Epidermal melanocyte (primary cell): ENCODE measurements at regions not wholly inside any gene's neighbourhood (a gene's known extent, or its start where the extent isn't known, plus 50 kb on each side); places are given as distances from the start of the nearest gene placed in this dataset.

Source experiments
- DNase-seq: peaks from one replicate; pipeline ENCODE4 v3.0.0; 2011; ENCODE audit warnings: low spot score; ENCODE audit not compliant: insufficient read length

DNA sequence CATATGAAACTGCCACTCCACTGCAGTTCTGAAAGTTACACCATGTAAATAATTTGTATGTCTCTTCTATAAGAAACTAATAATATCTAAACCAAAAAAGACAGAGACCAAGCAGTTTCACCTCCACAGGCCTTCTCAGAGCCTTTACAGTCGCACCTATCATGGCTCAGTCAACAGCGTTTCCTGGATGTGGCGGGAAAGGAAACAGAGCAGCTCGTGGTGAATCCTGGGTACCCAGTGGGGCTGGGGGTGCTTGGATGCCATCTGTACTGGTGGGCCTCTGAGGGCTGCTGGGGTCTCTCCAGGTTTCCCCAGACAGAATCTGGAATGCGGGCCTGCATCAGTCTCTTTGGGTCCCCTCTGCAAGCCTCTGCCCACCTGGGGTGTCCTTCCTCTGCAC, 100.2 kb upstream of the CASZ1 start:
- no peak for DNase-seq

- no peak for DNase-seq
These were observed 101.0 kb upstream of the CASZ1 start for GRCh38 chr1:10897321-10897980.

DNA sequence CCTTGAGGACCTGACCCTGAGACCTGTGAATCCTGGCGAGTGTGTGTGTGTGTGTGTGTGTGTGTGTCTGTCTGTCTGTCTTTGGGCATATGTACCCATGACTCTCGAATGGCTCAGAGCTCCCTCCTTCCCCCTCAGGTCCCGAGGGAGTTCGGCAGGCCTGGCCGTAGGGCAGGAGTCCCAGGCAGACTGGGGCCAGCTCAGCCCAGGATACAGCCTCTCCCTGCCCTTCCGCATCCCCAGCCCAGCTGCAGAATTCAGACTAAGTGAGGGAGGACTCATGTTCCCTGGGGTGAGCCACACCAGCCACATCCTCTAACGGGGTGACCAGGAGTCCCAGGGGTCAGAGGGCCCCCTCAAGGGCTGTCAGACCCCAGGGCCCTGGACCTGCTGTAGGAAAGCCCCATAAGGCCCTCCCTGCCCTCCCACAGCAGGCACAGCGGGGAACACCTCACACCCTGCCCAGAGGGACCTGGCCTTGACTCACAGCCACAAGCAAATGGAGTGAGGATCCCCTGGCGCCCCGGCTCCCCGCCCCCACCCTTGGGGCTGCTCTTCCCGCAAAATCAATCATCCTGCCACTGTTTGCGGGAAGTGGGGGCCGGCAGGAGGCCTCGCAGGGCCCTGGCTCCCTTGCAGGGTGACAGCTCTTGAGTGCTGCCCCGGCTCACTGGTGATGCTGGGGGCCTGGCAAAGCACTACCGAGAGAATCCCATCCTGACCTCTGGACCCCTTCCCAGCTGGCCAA, 101.7 kb upstream of the CASZ1 start:
- DNase-seq = no peak

- no peak for DNase-seq
These were observed 102.5 kb upstream of the CASZ1 start for GRCh38 chr1:10898921-10899320.

- no peak for DNase-seq
These were observed 103.2 kb upstream of the CASZ1 start for GRCh38 chr1:10899490-10900250.

- DNase-seq = no peak
These were observed 103.8 kb upstream of the CASZ1 start for GRCh38 chr1:10900251-10900651.

DNA sequence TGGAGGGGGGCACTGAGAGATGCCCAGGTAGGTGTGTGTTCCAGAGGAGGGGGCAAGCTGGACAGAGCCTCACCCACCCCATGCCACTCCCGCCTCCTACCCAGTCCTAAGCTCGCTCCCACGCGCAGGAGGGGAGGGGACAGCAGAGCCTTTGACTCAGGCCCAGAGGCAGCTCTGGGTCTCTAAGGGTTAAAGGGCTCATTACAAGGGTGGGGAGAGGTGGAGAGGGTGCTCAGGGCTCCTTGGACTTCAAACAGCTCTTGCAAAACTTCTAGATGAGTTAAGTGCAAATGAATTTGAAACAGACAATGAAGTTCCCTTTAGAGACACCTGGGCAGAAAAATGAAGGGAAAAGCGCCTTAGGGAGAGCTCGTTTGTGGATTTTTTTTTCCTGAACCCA, 104.2 kb upstream of the CASZ1 start:
- peak; percentile 15 for DNase-seq

- DNase-seq = peak; percentile 4
These were observed 104.8 kb upstream of the CASZ1 start for GRCh38 chr1:10901091-10901890.

DNA sequence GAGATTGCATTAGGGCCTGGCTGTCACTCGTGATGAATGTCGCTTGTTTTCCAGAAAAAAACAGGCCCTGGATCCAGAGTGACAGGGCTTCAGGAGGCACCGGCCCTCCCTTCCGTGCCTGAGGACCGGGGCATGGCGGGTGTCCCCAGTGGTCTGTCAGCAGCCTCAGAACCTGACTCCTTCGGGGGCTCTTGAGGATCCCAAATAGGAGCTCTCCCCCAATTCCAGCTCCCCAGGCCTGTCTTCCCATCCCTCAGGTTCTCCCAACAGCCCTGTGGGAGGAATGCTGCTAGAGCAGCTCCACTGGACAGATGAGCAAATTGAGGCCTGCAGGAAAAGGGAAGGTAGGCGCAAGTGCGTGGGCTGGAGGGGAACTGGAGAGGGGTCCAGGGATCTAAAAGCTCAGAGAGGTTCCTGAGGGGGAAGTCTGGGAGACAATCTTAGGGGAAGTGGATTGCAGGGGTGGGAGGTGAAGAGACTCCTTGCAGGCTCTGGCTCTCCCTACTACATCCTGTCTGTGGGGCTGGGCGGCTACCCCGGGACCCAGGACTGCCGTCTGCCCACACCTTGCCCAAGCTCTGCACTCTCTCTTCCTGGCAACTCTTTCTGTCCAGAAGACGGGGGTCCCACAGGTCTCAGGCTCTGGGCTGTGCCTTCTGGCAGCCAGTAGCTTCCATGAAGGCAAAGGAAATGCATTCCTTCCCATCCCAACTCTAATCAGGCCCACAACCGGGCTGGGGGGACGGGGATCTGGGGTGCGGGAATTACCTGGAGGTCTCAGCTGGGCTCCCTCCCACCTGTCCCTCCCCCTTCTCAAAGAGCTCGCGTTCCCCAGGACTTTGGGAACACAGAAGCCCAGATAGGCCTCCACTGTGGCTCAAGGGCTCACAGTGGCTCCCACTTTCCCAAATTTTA, 105.7 kb upstream of the CASZ1 start:
- peak; percentile 1 for DNase-seq

DNA sequence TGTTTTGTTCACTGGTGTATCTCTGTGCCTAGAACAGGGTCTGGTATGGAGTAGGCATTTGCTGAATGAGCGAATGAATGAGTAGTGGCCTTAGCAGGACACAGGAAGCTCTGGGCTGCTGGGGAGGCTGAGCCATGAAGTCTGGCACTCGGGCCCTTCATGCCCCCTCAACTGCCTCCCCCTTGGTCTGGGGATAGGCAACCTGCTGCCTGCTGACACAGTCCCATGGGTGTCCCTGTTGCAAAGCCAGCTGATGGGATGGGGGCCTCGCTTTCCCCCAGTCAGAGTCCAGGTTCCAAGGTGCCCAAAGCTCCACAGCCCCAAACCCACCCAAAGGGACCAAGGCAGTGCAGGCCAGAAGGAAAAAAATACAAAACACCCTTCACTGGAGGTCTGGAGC, 107.0 kb upstream of the CASZ1 start:
- no peak for DNase-seq

- DNase-seq = no peak
These were observed 107.4 kb upstream of the CASZ1 start for GRCh38 chr1:10903821-10904220.

DNA sequence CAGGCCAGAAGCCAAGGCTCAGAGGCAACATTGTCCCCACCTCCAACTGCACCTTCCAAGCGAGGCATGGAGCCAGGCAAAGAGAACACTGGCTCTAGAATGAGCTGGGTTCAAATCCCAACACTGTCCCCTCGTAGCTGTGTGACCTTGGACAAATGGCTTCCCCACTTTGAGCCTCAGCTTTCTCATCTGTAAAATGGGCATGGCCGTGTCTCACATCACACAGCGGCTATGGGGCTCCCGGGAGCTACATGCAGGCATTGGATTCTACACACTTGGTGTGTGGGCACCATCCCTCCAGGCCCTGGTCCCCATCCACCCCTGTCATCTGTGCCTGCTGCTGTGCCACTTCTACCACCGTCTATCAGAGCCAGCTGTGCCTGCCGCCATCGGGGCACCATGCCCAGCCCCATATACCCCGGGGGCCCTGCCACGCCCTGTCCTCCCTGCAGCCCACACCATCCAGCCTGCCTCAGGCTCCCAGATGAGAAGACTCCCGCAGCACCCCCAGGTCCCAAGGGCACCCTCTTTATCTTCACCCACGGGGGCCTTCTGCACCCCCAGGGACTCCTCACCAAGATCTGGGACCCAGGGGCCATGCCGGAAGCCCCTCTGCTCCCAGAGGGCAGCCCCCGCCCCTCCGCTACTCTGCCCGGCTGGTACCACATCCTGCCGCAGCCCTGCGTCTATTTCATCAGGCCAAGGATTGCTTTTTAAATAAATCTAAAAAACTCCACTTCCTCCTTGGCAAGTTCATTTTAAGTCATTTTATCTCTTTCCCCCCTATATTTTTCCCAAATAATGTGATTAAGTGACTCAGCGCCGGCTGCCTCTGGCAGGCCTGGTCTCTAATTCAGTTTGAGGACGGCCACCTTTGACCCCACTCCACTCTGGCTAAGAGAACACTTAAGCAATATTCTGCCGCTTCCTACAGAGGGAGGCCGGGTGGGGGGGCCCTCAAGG, 107.8 kb upstream of the TARDBP start:
- no peak for DNase-seq

GRCh38 chr1:10905841-10906655, 106.4 kb upstream of the TARDBP start:
- DNase-seq = no peak

DNA sequence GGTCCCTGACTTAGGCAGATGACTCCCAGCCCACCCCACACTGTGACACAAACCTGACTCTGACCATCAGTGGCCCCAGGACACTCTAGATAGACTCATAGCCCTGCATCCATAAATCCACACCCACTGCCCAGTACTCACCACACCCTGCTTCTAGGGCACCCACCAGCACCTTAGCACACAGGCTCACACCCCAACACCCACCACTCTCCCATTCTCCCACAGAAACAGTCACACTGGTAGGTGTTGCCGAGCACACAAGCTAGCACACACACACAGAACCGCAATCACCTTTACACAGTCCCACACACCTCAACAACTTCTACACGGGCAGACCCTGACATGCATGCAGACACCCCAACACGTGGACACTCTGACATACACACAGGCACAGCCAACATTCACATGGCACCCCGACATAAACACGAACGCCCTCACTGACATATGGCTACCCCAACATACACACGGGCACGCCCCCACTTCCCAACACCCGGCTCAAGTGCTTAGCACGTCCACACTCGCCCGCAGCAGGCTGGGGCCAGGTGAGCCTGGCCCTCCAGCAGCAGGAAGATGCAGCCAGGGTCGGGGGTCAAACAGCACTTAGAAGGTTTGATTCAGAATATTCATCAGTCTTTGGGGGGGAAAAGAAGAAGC, 105.5 kb upstream of the TARDBP start:
- DNase-seq = no peak

- DNase-seq = no peak
These were observed 104.2 kb upstream of the TARDBP start for GRCh38 chr1:10908266-10908665.

DNA sequence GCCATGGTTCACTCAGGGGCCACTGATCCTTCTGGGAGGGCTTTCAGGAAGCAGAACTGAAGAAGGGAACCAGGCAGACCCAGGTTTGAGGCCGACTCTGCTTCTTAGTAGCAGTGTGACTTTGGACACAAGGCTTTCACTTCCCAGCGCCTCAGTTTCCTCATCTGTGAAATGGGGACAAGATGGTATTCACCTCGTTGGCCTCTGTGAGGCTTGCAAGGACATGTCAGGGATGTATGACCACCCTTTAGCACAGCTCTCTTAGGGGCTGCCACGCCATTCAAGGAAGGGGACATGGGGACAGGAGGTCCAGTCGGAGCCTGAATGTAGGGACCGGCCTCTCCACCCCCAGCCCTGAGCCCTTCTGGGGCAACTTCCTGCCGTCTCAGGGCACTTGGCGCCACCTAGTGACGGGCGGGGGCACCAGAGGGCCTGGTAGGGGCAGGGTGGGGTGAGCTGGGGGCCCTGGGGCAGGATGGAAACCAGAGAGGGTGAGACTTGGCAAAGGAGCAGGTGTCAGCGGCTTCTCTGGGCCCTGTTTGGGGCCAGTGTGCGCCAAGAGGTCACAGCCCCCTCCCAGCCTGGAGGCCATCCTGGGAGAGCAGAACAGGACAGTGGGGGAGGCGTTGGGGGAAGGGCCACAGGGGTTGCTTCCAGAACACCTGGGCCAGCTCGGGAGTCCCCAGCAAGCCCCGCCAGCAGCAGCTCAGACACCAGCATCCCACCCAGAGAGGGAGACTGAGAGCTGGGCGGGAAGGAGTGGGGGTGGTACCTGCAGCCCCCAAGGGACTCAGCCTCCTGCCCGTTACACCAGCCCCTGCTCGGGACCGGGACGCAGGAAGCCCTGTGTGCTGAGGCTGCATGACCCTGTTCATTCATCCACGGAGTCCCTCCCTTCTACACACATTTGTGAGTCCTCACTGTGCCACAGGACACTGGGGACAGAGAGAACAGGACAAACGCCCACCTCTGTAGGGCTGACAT, 102.5 kb upstream of the TARDBP start:
- DNase-seq = no peak
